DMS114 treated with DMSO at 0.1 percent for 48 hours (cell line): ENCODE measurements at regions not wholly inside any gene's neighbourhood (a gene's known extent, or its start where the extent isn't known, plus 50 kb on each side); places are given as distances from the start of the nearest gene placed in this dataset.

ENCODE experiments used
- DNase-seq: peaks from one replicate; lab custom pipeline; 2025; ENCODE audit not compliant: unreplicated experiment; lab: John Stamatoyannopoulos, UW

GRCh38 chr2:15076668-15077067 is 444.2 kb downstream of the LRATD1 start:
- DNase-seq = no peak

- no peak for DNase-seq
These were observed 448.8 kb downstream of the LRATD1 start for GRCh38 chr2:15081356-15081755.

GRCh38 chr2:15082105-15083058 is 449.9 kb downstream of the LRATD1 start:
- no peak for DNase-seq

GRCh38 chr2:15084826-15085489 is 452.4 kb downstream of the LRATD1 start:
- DNase-seq = no peak

- no peak for DNase-seq
These were observed 459.7 kb downstream of the LRATD1 start for GRCh38 chr2:15092181-15092580.

- DNase-seq = no peak
These were observed 460.2 kb downstream of the LRATD1 start for GRCh38 chr2:15092691-15093090.

- DNase-seq = no peak
These were observed 461.6 kb downstream of the LRATD1 start for GRCh38 chr2:15094161-15094560.

- no peak for DNase-seq
These were observed 464.3 kb downstream of the NBAS start for GRCh38 chr2:15096873-15097272.

- no peak for DNase-seq
These were observed 454.0 kb downstream of the NBAS start for GRCh38 chr2:15107137-15107536.

GRCh38 chr2:15111718-15112117 is 449.4 kb downstream of the NBAS start:
- no peak for DNase-seq

GRCh38 chr2:15112216-15112615 is 448.9 kb downstream of the NBAS start:
- no peak for DNase-seq

GRCh38 chr2:15115776-15116175 is 445.4 kb downstream of the NBAS start:
- no peak for DNase-seq

- no peak for DNase-seq
These were observed 444.3 kb downstream of the NBAS start for GRCh38 chr2:15116830-15117229.
